Fibroblast of pulmonary artery (primary cell): ENCODE measurements at regions not wholly inside any gene's neighbourhood (a gene's known extent, or its start where the extent isn't known, plus 50 kb on each side); places are given as distances from the start of the nearest gene placed in this dataset.

Experiments used
- DNase-seq: peaks from one replicate; pipeline ENCODE4 v3.0.0-alpha.2; 2010; ENCODE audit warnings: low read depth
- H3K4me3 ChIP-seq: replicated peaks from 2 replicates; pipeline ENCODE4 v1.5.1; 2011; ENCODE audit warnings: low read depth, mild to moderate bottlenecking, control low read depth, low read length, moderate library complexity
- CTCF ChIP-seq: IDR thresholded peaks from 2 replicates; pipeline ENCODE4 v1.5.1; 2011; ENCODE audit warnings: mild to moderate bottlenecking, control low read depth, low read length, inconsistent platforms; ENCODE audit errors: missing control alignments

GRCh38 chr16:17643935-17644334 is 173.2 kb upstream of the XYLT1 start:
- H3K4me3 ChIP-seq, result no peak overlapping the region
- no peak for DNase-seq
- no peak for TF ChIP-seq CTCF

GRCh38 chr16:17641990-17642389 is 171.2 kb upstream of the XYLT1 start:
- no peak overlapping the region for H3K4me3 ChIP-seq
- no peak for DNase-seq
- no peak for TF ChIP-seq CTCF

GRCh38 chr16:17638134-17638533 is 167.4 kb upstream of the XYLT1 start:
- no peak for TF ChIP-seq CTCF
- DNase-seq, result no peak

GRCh38 chr16:17635183-17635582 is 164.4 kb upstream of the XYLT1 start:
- no peak for TF ChIP-seq CTCF

More at GRCh38 chr16:17638134-17638533, 167.4 kb upstream of the XYLT1 start:
- H3K4me3 ChIP-seq, result no peak overlapping the region

GRCh38 chr16:17633181-17633951 is 162.6 kb upstream of the XYLT1 start:
- TF ChIP-seq CTCF, result no peak
- H3K4me3 ChIP-seq, result no peak overlapping the region
- DNase-seq, result no peak

More at GRCh38 chr16:17635183-17635582, 164.4 kb upstream of the XYLT1 start:
- no peak overlapping the region for H3K4me3 ChIP-seq
- no peak for DNase-seq

GRCh38 chr16:17632667-17633066 is 161.9 kb upstream of the XYLT1 start:
- TF ChIP-seq CTCF, result no peak
- H3K4me3 ChIP-seq, result no peak overlapping the region
- DNase-seq, result no peak

GRCh38 chr16:17629936-17630335 is 159.2 kb upstream of the XYLT1 start:
- DNase-seq, result no peak
- no peak for TF ChIP-seq CTCF
- no peak overlapping the region for H3K4me3 ChIP-seq
